ENCODE measurements at regions not wholly inside any gene's neighbourhood (a gene's known extent, or its start where the extent isn't known, plus 50 kb on each side); places are given as distances from the start of the nearest gene placed in this dataset.
"Not testable (repeated sequence)": the region's sequence is repeated elsewhere in the genome, so short reads cannot be mapped to it uniquely, and the experiment has no call there.

GRCh38 chr3:152621006-152621868, 213.7 kb upstream of the P2RY1 start:
- DNase-seq (ENCODE audit: low read depth in 4 of 4, low spot score in 2 of 4): no peak

- DNase-seq (ENCODE audit: low read depth in 4 of 4, low spot score in 2 of 4): no peak
Observed at GRCh38 chr3:152621967-152622810, 212.7 kb upstream of the P2RY1 start.

GRCh38 chr3:152622811-152623167, 212.1 kb upstream of the P2RY1 start:
- no peak for DNase-seq (ENCODE audit: low read depth in 4 of 4, low spot score in 2 of 4)

- DNase-seq (ENCODE audit: low read depth in 4 of 4, low spot score in 2 of 4): no peak
Observed at GRCh38 chr3:152623286-152623911, 211.5 kb upstream of the P2RY1 start.

GRCh38 chr3:152626226-152626625, 208.7 kb upstream of the P2RY1 start:
- DNase-seq (ENCODE audit: low read depth in 4 of 4, low spot score in 2 of 4): no peak

- DNase-seq (ENCODE audit: low read depth in 4 of 4, low spot score in 2 of 4): no peak
Observed at GRCh38 chr3:152628496-152628895, 206.4 kb upstream of the P2RY1 start.

- DNase-seq (ENCODE audit: low read depth in 4 of 4, low spot score in 2 of 4): no peak
Observed at GRCh38 chr3:152629363-152630122, 205.4 kb upstream of the P2RY1 start.

- no peak for DNase-seq (ENCODE audit: low read depth in 4 of 4, low spot score in 2 of 4)
Observed at GRCh38 chr3:152635389-152635788, 199.5 kb upstream of the P2RY1 start.

GRCh38 chr3:152636651-152637050, 198.3 kb upstream of the P2RY1 start:
- DNase-seq (ENCODE audit: low read depth in 4 of 4, low spot score in 2 of 4): no peak

GRCh38 chr3:152638214-152638613, 196.7 kb upstream of the P2RY1 start:
- DNase-seq (ENCODE audit: low read depth in 4 of 4, low spot score in 2 of 4): no peak

- DNase-seq (ENCODE audit: low read depth in 4 of 4, low spot score in 2 of 4): no peak
Observed at GRCh38 chr3:152638707-152639450, 196.1 kb upstream of the P2RY1 start.

- DNase-seq (ENCODE audit: low read depth in 4 of 4, low spot score in 2 of 4): no peak
Observed at GRCh38 chr3:152641198-152641597, 193.7 kb upstream of the P2RY1 start.

GRCh38 chr3:152642658-152643057, 192.3 kb upstream of the P2RY1 start:
- no peak for DNase-seq (ENCODE audit: low read depth in 4 of 4, low spot score in 2 of 4)

GRCh38 chr3:152644478-152644877, 190.5 kb upstream of the P2RY1 start:
- DNase-seq (ENCODE audit: low read depth in 4 of 4, low spot score in 2 of 4): no peak

- DNase-seq (ENCODE audit: low read depth in 4 of 4, low spot score in 2 of 4): no peak
Observed at GRCh38 chr3:152646004-152646403, 188.9 kb upstream of the P2RY1 start.

- no peak for DNase-seq (ENCODE audit: low read depth in 4 of 4, low spot score in 2 of 4)
Observed at GRCh38 chr3:152650177-152650576, 184.8 kb upstream of the P2RY1 start.

- not testable (repeated sequence) for DNase-seq (ENCODE audit: low read depth in 4 of 4, low spot score in 2 of 4)
Observed at GRCh38 chr3:152650923-152651322, 184.0 kb upstream of the P2RY1 start.

- no peak for DNase-seq (ENCODE audit: low read depth in 4 of 4, low spot score in 2 of 4)
Observed at GRCh38 chr3:152656214-152656971, 178.5 kb upstream of the P2RY1 start.

GRCh38 chr3:152656972-152657355, 178.0 kb upstream of the P2RY1 start:
- no peak for DNase-seq (ENCODE audit: low read depth in 4 of 4, low spot score in 2 of 4)

Measured in left renal cortex interstitium (tissue), 4 donors.